Sigmoid colon (tissue), 4 donors: ENCODE measurements at regions not wholly inside any gene's neighbourhood (a gene's known extent, or its start where the extent isn't known, plus 50 kb on each side); places are given as distances from the start of the nearest gene placed in this dataset.

Experiments
- EP300 ChIP-seq, 4 donors: sonication (generic); formaldehyde crosslinking; IDR thresholded peaks; one replicate each; pipeline ENCODE4 v1.6.1; 2017; ENCODE audit warnings: antibody characterized with exemption in 4 of 4
- POLR2AphosphoS5 ChIP-seq, 4 donors: sonication (generic); formaldehyde crosslinking; IDR thresholded peaks; one replicate each; pipeline ENCODE4 v1.6.1; 2017; ENCODE audit warnings: antibody characterized with exemption in 4 of 4
- TF ChIP-seq, protein P1 (sequence below), 4 experiments: fragments of 450-650 bp in 3 of 4; fragments of 200-600 bp in 1 of 4; IDR thresholded peaks; one replicate each; pipeline ENCODE4 v1.5.1; 2016 to 2019; ENCODE audit warnings: antibody characterized with exemption in 4 of 4, mild to moderate bottlenecking in 3 of 4, moderate library complexity in 2 of 4

DNA sequence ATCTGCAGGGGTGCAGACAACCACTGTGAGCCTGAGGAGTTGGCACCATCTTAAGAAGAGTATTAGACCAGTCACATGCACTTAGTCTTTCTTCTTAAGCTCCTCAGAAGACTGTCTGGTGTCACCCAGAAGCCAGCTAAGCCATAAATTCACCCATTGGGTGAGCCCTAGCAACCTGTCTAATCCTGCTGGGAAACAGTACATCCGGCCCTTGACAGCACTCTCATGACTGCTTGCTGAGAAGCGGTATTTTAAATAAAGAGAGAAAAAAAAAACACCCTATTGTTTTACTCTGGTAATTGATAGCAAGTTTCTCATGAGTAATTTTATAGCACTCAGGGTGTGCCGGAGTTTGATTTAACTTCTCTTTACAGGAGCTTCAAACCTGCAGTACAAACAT, 134.7 kb downstream of the SOX9 start:
- TF ChIP-seq, protein P1, sequence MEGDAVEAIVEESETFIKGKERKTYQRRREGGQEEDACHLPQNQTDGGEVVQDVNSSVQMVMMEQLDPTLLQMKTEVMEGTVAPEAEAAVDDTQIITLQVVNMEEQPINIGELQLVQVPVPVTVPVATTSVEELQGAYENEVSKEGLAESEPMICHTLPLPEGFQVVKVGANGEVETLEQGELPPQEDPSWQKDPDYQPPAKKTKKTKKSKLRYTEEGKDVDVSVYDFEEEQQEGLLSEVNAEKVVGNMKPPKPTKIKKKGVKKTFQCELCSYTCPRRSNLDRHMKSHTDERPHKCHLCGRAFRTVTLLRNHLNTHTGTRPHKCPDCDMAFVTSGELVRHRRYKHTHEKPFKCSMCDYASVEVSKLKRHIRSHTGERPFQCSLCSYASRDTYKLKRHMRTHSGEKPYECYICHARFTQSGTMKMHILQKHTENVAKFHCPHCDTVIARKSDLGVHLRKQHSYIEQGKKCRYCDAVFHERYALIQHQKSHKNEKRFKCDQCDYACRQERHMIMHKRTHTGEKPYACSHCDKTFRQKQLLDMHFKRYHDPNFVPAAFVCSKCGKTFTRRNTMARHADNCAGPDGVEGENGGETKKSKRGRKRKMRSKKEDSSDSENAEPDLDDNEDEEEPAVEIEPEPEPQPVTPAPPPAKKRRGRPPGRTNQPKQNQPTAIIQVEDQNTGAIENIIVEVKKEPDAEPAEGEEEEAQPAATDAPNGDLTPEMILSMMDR (IDR thresholded peaks at IDR 0.05) = no peak
- TF ChIP-seq POLR2AphosphoS5 (IDR thresholded peaks at IDR 0.05) (no peak), EP300 (IDR thresholded peaks at IDR 0.05) (no peak)
